Breast epithelium (tissue), 3 donors: ENCODE measurements at regions not wholly inside any gene's neighbourhood (a gene's known extent, or its start where the extent isn't known, plus 50 kb on each side); places are given as distances from the start of the nearest gene placed in this dataset.

Source experiments
- POLR2A ChIP-seq: fragments of 450-650 bp; IDR thresholded peaks from one replicate; pipeline ENCODE4 v1.6.1; 2016; ENCODE audit warnings: antibody characterized with exemption, mild to moderate bottlenecking, moderate library complexity
- POLR2AphosphoS5 ChIP-seq, 3 donors: sonication (generic); formaldehyde crosslinking; IDR thresholded peaks; one replicate each; pipeline ENCODE4 v1.6.1; 2017; ENCODE audit warnings: antibody characterized with exemption in 3 of 3
- TF ChIP-seq, protein P1 (sequence below), 3 donors: fragments of 450-650 bp; IDR thresholded peaks; one replicate each; pipeline ENCODE4 v1.5.1; 2016 to 2017; ENCODE audit warnings: antibody characterized with exemption in 3 of 3, mild to moderate bottlenecking in 3 of 3, moderate library complexity in 3 of 3

DNA sequence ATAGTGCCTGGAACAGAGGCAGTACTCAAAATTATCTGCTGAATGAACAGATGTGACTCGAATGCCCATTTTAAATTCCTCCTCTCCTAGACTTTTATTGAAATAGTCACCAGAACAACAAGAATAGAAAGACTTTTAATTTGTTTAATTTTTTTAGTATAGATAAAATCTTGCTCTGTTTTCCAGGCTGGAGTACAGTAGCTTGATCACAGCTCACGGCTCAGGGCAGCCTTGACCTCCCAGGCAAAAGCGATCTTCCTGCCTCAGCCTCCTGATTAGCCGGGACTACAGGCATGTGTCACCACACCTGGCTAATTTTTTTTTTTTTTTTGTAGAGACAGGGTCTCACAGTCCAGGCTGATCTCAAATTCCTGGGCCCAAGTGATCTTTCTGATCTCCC lies 120.9 kb upstream of the FREM2 start:
- TF ChIP-seq, protein P1, sequence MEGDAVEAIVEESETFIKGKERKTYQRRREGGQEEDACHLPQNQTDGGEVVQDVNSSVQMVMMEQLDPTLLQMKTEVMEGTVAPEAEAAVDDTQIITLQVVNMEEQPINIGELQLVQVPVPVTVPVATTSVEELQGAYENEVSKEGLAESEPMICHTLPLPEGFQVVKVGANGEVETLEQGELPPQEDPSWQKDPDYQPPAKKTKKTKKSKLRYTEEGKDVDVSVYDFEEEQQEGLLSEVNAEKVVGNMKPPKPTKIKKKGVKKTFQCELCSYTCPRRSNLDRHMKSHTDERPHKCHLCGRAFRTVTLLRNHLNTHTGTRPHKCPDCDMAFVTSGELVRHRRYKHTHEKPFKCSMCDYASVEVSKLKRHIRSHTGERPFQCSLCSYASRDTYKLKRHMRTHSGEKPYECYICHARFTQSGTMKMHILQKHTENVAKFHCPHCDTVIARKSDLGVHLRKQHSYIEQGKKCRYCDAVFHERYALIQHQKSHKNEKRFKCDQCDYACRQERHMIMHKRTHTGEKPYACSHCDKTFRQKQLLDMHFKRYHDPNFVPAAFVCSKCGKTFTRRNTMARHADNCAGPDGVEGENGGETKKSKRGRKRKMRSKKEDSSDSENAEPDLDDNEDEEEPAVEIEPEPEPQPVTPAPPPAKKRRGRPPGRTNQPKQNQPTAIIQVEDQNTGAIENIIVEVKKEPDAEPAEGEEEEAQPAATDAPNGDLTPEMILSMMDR (IDR thresholded peaks at IDR 0.05): no peak
- no peak for TF ChIP-seq POLR2A
- TF ChIP-seq POLR2AphosphoS5 (IDR thresholded peaks at IDR 0.05): no peak
